Activated naive CD8-positive, alpha-beta T cell treated with anti-CD3 and anti-CD28 coated beads, Interleukin-2, amount 10 ng/mL, durations not matched to agents 7 days and 5 days (primary cell): ENCODE measurements at regions not wholly inside any gene's neighbourhood (a gene's known extent, or its start where the extent isn't known, plus 50 kb on each side); places are given as distances from the start of the nearest gene placed in this dataset.

Source experiments
- ATAC-seq: fragments of 150-1000 bp; cut with Tn5 transposase; one replicate; pipeline ENCODE4 v1.10.0; 2021; ENCODE audit warnings: low read depth, moderate library complexity
- POLR2A ChIA-PET: fragments of 350-600 bp; sonication (Branson Sonifier 250); formaldehyde crosslinking; loops from one replicate; lab custom pipeline; 2021; ENCODE audit warnings: antibody characterized with exemption; lab: Charles Lee
- DNase-seq: peaks from one replicate; pipeline ENCODE4 v3.0.0; 2021
- H3K27ac Mint-ChIP-seq: one replicate; pipeline ENCODE4 v1.8.0; 2022; ENCODE audit warnings: mild to moderate bottlenecking, mixed read lengths
- H3K27me3 Mint-ChIP-seq: one replicate; pipeline ENCODE4 v1.8.0; 2022; ENCODE audit warnings: mild to moderate bottlenecking, moderate library complexity, mixed read lengths
- H3K36me3 Mint-ChIP-seq: one replicate; pipeline ENCODE4 v1.8.0; 2021; ENCODE audit warnings: mild to moderate bottlenecking, mixed read lengths
- H3K4me1 Mint-ChIP-seq: one replicate; pipeline ENCODE4 v1.8.0; 2021; ENCODE audit warnings: mixed read lengths
- H3K4me3 Mint-ChIP-seq: one replicate; pipeline ENCODE4 v1.8.0; 2022; ENCODE audit warnings: mild to moderate bottlenecking, moderate library complexity, mixed read lengths
- H3K9me3 Mint-ChIP-seq: one replicate; pipeline ENCODE4 v1.8.0; 2021; ENCODE audit warnings: mixed read lengths

DNA sequence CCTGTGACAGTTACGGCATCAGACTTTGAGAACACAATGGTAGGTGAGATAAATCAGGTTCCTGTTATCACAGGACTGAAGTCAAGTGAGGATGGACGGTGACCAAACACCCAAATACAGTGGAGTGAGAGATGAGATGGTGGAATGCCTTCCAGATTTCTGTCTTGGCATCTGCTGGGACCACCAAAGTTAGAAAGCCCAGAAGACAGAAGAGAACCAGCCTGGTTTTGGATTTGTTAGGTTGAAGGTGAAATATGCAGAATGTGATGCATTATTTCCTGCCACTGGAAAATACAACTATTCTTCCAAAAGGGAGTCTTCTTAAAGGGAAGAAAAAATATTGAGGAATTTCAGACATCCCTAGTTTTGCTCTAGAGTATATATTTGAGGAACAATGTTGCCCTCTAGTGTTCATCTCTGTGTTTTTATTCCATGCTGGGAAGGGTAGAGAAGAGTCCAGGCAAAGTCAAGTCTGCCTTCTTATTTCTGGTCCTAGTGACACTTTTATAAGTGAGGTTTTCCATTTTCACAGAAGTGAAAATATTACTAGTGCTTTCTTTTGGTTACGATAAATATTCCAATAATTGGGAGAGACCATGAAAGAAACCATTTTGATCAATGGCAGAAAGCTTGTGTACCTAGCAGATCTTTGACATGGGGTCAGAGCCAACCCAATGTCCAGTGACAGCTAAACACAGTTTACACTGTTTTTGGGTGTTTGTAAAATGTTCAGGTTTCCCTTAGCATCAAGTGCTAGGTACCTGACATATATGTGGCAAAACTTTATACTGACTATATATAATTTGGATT is 142.3 kb upstream of the ANKH start:
- peaks cover 2% of the 10 kb centered on the region for H3K27me3 Mint-ChIP-seq
- H3K4me3 Mint-ChIP-seq: no peak overlapping the region
- ATAC-seq (no peak), DNase-seq (no peak)
- peaks cover 4% of the 10 kb centered on the region for H3K36me3 Mint-ChIP-seq
- peaks cover 1% of the 10 kb centered on the region for H3K4me1 Mint-ChIP-seq
- no peak overlapping the region for H3K27ac Mint-ChIP-seq
- POLR2A ChIA-PET: no interaction called here
- peaks cover 2% of the 10 kb centered on the region for H3K9me3 Mint-ChIP-seq

DNA sequence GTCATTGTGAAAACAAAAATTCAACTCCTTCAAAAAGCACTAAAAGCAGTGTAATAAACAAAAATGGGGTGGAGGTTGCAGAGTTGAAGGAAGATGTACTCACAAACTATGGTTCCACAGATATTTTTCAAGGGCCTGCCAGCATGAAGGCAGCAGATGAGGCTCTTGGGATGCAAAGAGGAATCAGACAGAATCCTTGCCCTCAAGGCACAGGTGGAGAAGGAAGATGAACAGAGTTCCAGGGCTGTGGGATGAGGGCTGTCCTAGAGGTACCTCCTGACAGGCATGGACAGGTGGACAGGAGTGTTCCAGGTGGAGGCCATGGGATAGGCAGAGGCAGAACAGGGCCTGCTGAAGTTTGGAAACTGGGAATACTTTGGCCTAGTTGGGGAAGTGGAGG is 140.5 kb upstream of the ANKH start:
- POLR2A ChIA-PET: no interaction called here
- Mint-ChIP-seq H3K27ac (no peak overlapping the region), H3K4me3 (no peak overlapping the region), H3K36me3 (peaks cover under 1% of the 10 kb centered on the region), H3K27me3 (peaks cover 6% of the 10 kb centered on the region), H3K9me3 (no peaks in the 10 kb centered on the region), H3K4me1 (peaks cover 1% of the 10 kb centered on the region)
- no peak for ATAC-seq
- no peak for DNase-seq

DNA sequence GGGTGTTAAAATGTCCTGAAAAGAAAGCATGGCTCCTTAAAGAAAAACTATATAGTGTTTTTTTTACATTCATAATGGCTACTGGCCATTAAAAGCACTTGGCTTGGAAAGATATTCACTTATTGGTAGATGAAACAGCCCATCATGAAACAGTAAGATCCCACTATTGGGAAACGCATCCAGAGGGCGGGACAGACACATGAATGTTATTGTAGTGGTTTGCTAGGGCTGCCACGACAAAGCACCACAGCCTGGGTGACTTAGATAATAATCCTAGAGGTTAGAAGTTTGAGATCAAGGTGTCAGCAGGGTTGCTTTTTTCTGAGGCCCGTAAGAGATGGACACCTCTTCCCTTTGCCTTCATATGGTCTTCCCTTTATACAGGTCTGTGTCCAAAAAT is 139.4 kb upstream of the ANKH start:
- DNase-seq (no peak), ATAC-seq (no peak)
- H3K27ac Mint-ChIP-seq: no peak overlapping the region
- H3K9me3 Mint-ChIP-seq: no peaks in the 10 kb centered on the region
- POLR2A ChIA-PET: no interaction called here
- H3K4me1 Mint-ChIP-seq: peaks cover 1% of the 10 kb centered on the region
- H3K27me3 Mint-ChIP-seq: peaks cover 9% of the 10 kb centered on the region
- H3K4me3 Mint-ChIP-seq: no peak overlapping the region
- H3K36me3 Mint-ChIP-seq: no peaks in the 10 kb centered on the region

DNA sequence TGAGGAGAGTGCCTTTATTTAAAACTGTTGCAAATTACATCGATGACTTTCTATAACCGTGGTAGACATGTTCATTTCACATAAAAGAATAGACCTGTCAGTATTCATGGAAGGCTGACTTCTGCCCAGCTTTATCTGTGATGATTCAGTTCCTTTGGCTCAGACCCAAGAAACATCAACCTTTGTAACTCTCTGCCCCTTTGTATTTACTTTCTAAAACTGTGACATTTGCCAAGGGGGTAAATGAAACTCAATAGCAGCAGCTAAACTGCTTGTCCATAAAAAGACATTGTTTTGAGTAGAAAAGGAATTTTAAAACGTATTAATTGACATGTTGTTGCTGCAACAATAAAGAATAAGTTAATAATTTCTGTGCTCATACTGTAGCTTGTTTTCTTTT is 137.8 kb upstream of the ANKH start:
- H3K27me3 Mint-ChIP-seq: peaks cover 12% of the 10 kb centered on the region
- peaks cover 3% of the 10 kb centered on the region for H3K4me1 Mint-ChIP-seq
- POLR2A ChIA-PET: no interaction called here
- DNase-seq (no peak), ATAC-seq (no peak)
- H3K9me3 Mint-ChIP-seq: no peaks in the 10 kb centered on the region
- H3K36me3 Mint-ChIP-seq: no peaks in the 10 kb centered on the region
- no peak overlapping the region for H3K4me3 Mint-ChIP-seq
- no peak overlapping the region for H3K27ac Mint-ChIP-seq

DNA sequence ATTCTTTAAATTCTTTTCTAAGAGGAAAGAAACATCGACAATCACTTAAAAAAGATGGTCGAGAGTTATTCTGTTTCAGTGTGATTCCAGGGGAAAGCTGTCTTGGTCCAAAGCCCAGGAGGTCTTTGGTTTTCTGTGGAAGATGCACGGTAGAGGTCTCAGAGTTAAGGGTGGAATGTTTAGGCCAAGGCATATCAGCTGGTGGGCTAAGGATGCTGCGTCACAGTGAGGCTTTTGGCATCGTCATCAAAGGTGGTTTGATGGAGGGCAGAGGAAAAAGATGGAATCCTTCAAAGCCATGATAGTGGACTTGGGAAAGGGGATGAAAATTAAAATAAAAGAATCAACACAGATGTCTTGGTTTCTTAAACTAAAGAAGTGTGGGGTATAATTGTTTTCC is 137.3 kb upstream of the ANKH start:
- ATAC-seq: no peak
- Mint-ChIP-seq H3K4me3 (no peak overlapping the region), H3K9me3 (no peaks in the 10 kb centered on the region), H3K27ac (no peak overlapping the region), H3K4me1 (peaks cover 3% of the 10 kb centered on the region), H3K36me3 (no peaks in the 10 kb centered on the region), H3K27me3 (peaks cover 12% of the 10 kb centered on the region)
- POLR2A ChIA-PET: no interaction called here
- no peak for DNase-seq

DNA sequence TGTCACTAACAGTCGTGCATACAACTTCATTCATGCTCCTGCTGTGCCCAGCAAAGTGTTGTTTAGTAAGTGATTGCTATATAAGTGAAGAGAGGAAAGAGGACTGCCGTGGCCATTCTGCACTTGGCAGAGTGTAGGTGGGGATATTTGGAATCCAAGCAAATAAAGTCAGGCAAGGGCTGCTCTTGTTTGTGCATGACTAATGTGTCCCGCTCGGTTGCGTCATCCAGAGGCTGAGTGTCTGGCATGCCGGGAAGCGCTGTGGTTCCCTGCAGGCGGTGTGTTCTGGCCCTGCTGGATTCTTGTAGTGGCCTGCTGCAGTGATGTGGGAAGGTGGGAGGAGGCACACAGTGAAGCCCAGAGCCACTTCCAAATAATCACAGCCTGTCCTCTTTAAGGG is 136.9 kb upstream of the ANKH start:
- POLR2A ChIA-PET: no interaction called here
- Mint-ChIP-seq H3K27ac (no peak overlapping the region), H3K4me3 (no peak overlapping the region), H3K4me1 (peaks cover 5% of the 10 kb centered on the region), H3K36me3 (no peaks in the 10 kb centered on the region), H3K27me3 (peaks cover 12% of the 10 kb centered on the region), H3K9me3 (no peaks in the 10 kb centered on the region)
- DNase-seq (no peak), ATAC-seq (no peak)

DNA sequence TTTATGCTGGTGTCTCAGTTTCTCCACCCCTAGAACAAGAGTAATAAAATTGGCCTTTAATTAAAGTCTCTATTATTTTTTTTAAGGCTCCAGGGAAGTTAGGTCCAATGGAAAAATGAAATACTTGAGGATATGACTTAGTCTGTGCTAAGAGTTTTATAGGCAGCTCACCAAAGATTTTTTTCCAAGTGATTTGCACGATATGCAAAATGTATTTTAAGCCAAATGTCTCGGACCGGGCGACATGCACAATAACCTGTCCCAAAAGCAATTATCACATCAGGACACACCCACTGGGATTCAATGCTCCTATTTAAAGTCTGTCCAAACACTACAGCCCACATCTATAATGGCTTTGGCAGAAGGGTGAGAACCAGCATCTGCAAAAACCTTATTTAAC is 136.1 kb upstream of the ANKH start:
- no peak for ATAC-seq

DNA sequence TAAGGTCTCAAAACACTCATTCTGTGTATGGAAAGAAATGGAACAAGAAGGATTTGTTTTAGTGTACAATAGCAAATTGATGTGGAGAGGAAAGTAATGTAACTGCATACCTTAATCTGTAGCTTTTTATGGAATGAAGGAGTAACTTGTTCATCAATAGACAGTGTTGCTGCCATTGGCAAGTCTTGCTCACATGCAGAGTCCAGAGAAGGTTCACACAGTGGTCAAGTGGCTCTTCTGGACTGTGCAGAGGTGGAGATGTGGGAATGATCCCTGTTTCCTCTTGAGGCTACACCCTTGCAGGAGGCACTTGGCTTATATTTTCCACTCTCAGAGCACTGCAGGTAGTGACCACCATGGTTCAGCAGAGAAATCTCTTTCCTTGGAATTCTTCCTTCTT is 132.9 kb upstream of the ANKH start:
- no peak overlapping the region for H3K27ac Mint-ChIP-seq
- POLR2A ChIA-PET: no interaction called here
- peaks cover 10% of the 10 kb centered on the region for H3K4me1 Mint-ChIP-seq
- DNase-seq: no peak
- no peak overlapping the region for H3K4me3 Mint-ChIP-seq
- ATAC-seq: no peak
- no peaks in the 10 kb centered on the region for H3K9me3 Mint-ChIP-seq
- H3K36me3 Mint-ChIP-seq: no peaks in the 10 kb centered on the region
- peaks cover 12% of the 10 kb centered on the region for H3K27me3 Mint-ChIP-seq

More for the DNA sequence above, 136.1 kb upstream of the ANKH start:
- H3K27ac Mint-ChIP-seq: no peak overlapping the region
- H3K4me1 Mint-ChIP-seq: peaks cover 5% of the 10 kb centered on the region
- H3K4me3 Mint-ChIP-seq: no peak overlapping the region
- peaks cover 12% of the 10 kb centered on the region for H3K27me3 Mint-ChIP-seq
- POLR2A ChIA-PET: no interaction called here
- H3K36me3 Mint-ChIP-seq: no peaks in the 10 kb centered on the region
- no peaks in the 10 kb centered on the region for H3K9me3 Mint-ChIP-seq
- no peak for DNase-seq

DNA sequence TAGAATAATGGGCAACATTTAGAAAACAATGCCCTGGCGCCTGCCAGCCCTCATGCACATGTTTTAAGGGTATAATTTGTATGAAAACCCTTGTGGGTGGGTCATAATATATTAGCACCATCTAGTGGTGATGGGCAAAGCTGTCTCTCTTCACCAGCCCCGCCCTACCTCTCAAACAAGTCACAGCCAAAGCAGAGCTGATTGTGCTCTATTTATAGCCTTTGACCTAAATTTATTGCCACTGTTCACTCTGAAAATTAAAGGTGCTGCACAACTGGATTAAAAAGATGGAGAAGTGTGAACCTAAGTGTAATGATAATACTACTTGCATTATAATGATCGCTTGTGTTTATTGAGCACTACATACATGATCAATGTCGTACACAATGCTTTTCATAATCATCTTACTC is 131.9 kb upstream of the ANKH start:
- DNase-seq: no peak
- Mint-ChIP-seq H3K4me3 (no peak overlapping the region), H3K27me3 (peaks cover 16% of the 10 kb centered on the region), H3K27ac (no peak overlapping the region), H3K36me3 (peaks cover 4% of the 10 kb centered on the region), H3K9me3 (peaks cover 2% of the 10 kb centered on the region), H3K4me1 (peaks cover 13% of the 10 kb centered on the region)
- POLR2A ChIA-PET: interaction anchor here (0.9 kb wide), 1 partner anchor 11 kb away, joined by 3 read pairs; no protein-coding TSS in a partner anchor
- peak; percentile 92 for ATAC-seq

DNA sequence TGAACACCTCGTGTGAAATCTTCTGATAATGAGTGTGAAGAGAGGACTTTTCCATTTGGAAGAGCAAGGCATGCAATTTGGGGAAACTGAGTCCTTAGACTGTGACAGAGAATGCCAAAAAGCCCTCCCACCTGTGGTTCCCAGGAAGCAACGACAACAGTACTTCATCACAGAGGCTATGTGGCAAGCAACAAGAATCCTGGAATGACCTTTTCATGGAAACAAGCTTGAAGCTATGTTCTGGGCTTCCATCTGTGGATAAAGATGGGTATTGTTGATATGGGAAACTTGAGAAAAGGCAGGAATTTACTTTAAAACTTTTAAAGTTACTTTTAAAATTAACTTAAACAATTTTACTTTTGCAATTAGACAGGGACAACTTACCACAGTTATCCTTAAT is 131.2 kb upstream of the ANKH start:
- Mint-ChIP-seq H3K9me3 (peaks cover 8% of the 10 kb centered on the region), H3K4me1 (peaks cover 15% of the 10 kb centered on the region), H3K36me3 (peaks cover 7% of the 10 kb centered on the region), H3K27me3 (peaks cover 15% of the 10 kb centered on the region), H3K27ac (no peak overlapping the region), H3K4me3 (no peak overlapping the region)
- POLR2A ChIA-PET: interaction anchor here (0.9 kb wide), 1 partner anchor 10 kb away, joined by 3 read pairs; no protein-coding TSS in a partner anchor
- ATAC-seq (no peak), DNase-seq (no peak)

DNA sequence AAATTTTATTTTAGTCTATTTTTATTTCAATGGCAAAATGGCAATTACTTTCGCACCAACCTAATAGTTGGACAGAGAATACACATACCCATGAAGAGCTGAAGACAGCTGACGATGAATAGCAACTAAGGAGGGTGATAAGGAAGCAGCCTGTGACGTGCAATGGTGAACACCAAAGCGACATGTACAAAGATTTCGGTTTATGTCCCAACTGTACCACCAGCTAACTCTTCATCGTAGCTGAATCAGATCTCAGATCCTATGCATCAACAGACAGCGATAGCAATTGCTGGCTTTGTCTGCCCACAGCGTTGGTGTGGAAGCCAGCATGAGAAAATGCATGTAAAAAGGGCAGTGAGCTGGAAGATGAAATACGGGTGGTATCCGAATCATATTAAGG is 130.6 kb upstream of the ANKH start:
- DNase-seq (no peak), ATAC-seq (no peak)
- peaks cover 7% of the 10 kb centered on the region for H3K36me3 Mint-ChIP-seq
- POLR2A ChIA-PET: no interaction called here
- peaks cover 15% of the 10 kb centered on the region for H3K27me3 Mint-ChIP-seq
- H3K4me3 Mint-ChIP-seq: no peak overlapping the region
- H3K4me1 Mint-ChIP-seq: peaks cover 15% of the 10 kb centered on the region
- H3K9me3 Mint-ChIP-seq: peaks cover 8% of the 10 kb centered on the region
- H3K27ac Mint-ChIP-seq: no peak overlapping the region

DNA sequence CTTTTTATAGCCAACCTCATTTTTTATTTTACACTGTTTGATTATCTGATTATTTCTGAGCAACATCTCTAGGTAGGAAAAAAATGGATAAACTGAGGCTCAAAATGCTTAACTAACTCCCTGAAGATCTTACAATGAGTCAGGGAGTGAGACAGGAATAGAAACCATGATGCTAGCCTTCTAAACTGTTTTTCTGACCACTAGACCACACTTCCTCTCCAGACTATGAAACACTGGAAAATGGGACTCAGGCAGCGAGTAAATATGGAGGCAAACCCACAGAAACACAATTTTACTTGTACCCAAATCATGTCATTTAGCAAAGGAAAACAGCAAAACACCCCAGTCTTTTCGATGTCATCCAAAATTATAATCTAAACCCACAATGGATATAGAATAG is 129.9 kb upstream of the ANKH start:
- ATAC-seq (no peak), DNase-seq (no peak)
- peaks cover 8% of the 10 kb centered on the region for H3K9me3 Mint-ChIP-seq
- no peak overlapping the region for H3K4me3 Mint-ChIP-seq
- H3K27me3 Mint-ChIP-seq: peaks cover 15% of the 10 kb centered on the region
- H3K4me1 Mint-ChIP-seq: peaks cover 15% of the 10 kb centered on the region
- H3K36me3 Mint-ChIP-seq: peaks cover 7% of the 10 kb centered on the region
- POLR2A ChIA-PET: no interaction called here
- H3K27ac Mint-ChIP-seq: no peak overlapping the region

DNA sequence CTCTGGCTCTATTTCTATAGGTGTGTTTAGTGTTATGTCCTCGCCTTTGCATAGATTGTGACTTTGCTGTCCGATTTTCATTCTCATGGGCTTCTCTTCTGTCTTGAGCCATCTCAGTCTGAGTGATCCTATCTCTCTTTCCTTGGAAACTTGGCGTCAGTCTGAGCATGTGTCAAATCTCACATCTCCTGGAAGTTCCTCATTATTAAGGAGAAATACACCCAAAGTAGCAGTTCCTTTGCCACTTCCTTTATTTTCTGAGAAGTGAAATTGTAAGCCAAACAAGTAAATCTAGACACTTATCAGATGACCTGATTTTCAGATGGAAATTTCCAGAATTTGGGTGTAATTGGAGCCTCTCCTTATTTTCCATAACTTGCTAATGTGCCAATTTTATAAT is 126.9 kb upstream of the ANKH start:
- no peak overlapping the region for H3K4me3 Mint-ChIP-seq
- H3K27me3 Mint-ChIP-seq: peaks cover 7% of the 10 kb centered on the region
- H3K36me3 Mint-ChIP-seq: peaks cover 7% of the 10 kb centered on the region
- no peak for ATAC-seq
- H3K4me1 Mint-ChIP-seq: peaks cover 12% of the 10 kb centered on the region
- POLR2A ChIA-PET: no interaction called here
- no peak overlapping the region for H3K27ac Mint-ChIP-seq
- peaks cover 8% of the 10 kb centered on the region for H3K9me3 Mint-ChIP-seq
- no peak for DNase-seq

DNA sequence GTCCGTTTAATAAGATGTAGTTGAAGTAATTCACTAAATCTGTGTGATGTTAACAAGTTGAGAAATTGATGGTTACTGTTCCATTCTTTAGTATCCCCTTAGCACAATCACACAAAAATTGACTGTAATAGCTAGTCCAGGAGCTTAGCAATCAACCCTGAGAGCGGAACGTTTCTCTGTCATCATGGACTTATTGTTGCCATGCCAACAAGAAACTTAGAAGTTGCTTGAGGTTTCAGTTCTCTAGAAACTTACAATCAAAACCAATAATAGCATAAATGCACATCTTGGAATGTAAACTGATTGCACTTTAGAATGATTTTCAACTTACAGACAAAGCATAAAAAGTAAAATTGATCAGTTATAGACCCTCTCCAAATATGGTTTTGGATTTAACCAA is 125.4 kb upstream of the ANKH start:
- Mint-ChIP-seq H3K27me3 (peaks cover 7% of the 10 kb centered on the region), H3K36me3 (peaks cover 7% of the 10 kb centered on the region), H3K27ac (no peak overlapping the region), H3K4me1 (peaks cover 22% of the 10 kb centered on the region), H3K4me3 (no peak overlapping the region), H3K9me3 (peaks cover 8% of the 10 kb centered on the region)
- no peak for ATAC-seq
- POLR2A ChIA-PET: no interaction called here
- no peak for DNase-seq
